Liver (tissue), 8 donors: ENCODE measurements at regions not wholly inside any gene's neighbourhood (a gene's known extent, or its start where the extent isn't known, plus 50 kb on each side); places are given as distances from the start of the nearest gene placed in this dataset.

ENCODE experiments used
- DNase-seq: peaks from one replicate; pipeline ENCODE4 v3.0.0-alpha.2; 2017; ENCODE audit warnings: low spot score
- H3K27ac ChIP-seq, 2 donors: one replicate each; pipeline ENCODE4 v1.7.0; 2013; ENCODE audit warnings: inconsistent platforms in 2 of 2, low read length in 2 of 2, control low read depth in 1 of 2, low read depth in 1 of 2, mild to moderate bottlenecking in 1 of 2
- H3K27me3 ChIP-seq, 4 donors: one replicate each; pipeline versions ENCODE4 v1.6.1 to v1.7.0; 2013; ENCODE audit warnings: low read length in 3 of 4, inconsistent platforms in 1 of 4, mild to moderate bottlenecking in 1 of 4, moderate library complexity in 1 of 4; ENCODE audit not compliant: control insufficient read depth in 4 of 4, insufficient read depth in 4 of 4
- H3K36me3 ChIP-seq, 4 donors: one replicate each; pipeline versions ENCODE4 v1.6.1 to v1.7.0; 2013; ENCODE audit warnings: low read length in 3 of 4, mild to moderate bottlenecking in 3 of 4, low read depth in 1 of 4, moderate library complexity in 1 of 4; ENCODE audit not compliant: control insufficient read depth in 4 of 4, insufficient read depth in 3 of 4
- H3K4me1 ChIP-seq, 4 donors: one replicate each; pipeline versions ENCODE4 v1.6.1 to v1.7.0; 2013; ENCODE audit warnings: low read length in 3 of 4, mild to moderate bottlenecking in 3 of 4, moderate library complexity in 1 of 4; ENCODE audit not compliant: control insufficient read depth in 4 of 4, insufficient read depth in 4 of 4
- H3K4me3 ChIP-seq, 3 donors: one replicate each; pipeline versions ENCODE4 v1.6.1 to v1.7.0; 2013; ENCODE audit warnings: low read length in 3 of 3, control low read depth in 1 of 3, low read depth in 1 of 3, mild to moderate bottlenecking in 1 of 3
- H3K9ac ChIP-seq, 2 donors: one replicate each; pipeline ENCODE4 v1.7.0; 2013; ENCODE audit warnings: low read length in 2 of 2, mild to moderate bottlenecking in 2 of 2, moderate library complexity in 2 of 2, control low read depth in 1 of 2, low read depth in 1 of 2
- H3K9me3 ChIP-seq, 4 donors: one replicate each; pipeline versions ENCODE4 v1.6.1 to v1.7.0; 2013; ENCODE audit warnings: low read length in 3 of 4; ENCODE audit not compliant: control insufficient read depth in 4 of 4
- CTCF ChIP-seq: fragments of 150-350 bp; IDR thresholded peaks from 2 replicates; pipeline ENCODE4 v1.5.1; 2017; ENCODE audit warnings: improper control_type of control experiment, low read depth, low read length; ENCODE audit not compliant: missing input control
- EGR1 ChIP-seq, 2 donors: IDR thresholded peaks; 2 replicates each; pipeline ENCODE4 v1.6.1; 2016 to 2018; ENCODE audit warnings: antibody characterized with exemption in 2 of 2, low read depth in 2 of 2
- FOXA1 ChIP-seq: IDR thresholded peaks from 2 replicates; pipeline ENCODE4 v1.6.1; 2016; ENCODE audit warnings: antibody characterized with exemption
- FOXA2 ChIP-seq: IDR thresholded peaks from 2 replicates; pipeline ENCODE4 v1.6.1; 2016; ENCODE audit warnings: antibody characterized with exemption
- GABPA ChIP-seq, 2 donors: IDR thresholded peaks in 1 of 2; conservative IDR thresholded peaks in 1 of 2; 2 replicates each; pipeline ENCODE4 v1.6.1; 2016; ENCODE audit warnings: antibody characterized with exemption in 2 of 2, mild to moderate bottlenecking in 1 of 2, moderate library complexity in 1 of 2
- HNF4A ChIP-seq, 2 donors: conservative IDR thresholded peaks; 2 replicates each; pipeline ENCODE4 v1.6.1; 2016; ENCODE audit warnings: antibody characterized with exemption in 2 of 2, mild to moderate bottlenecking in 2 of 2
- HNF4G ChIP-seq: IDR thresholded peaks from 2 replicates; pipeline ENCODE4 v1.6.1; 2016; ENCODE audit warnings: antibody characterized with exemption
- JUND ChIP-seq, 2 donors: IDR thresholded peaks; 2 replicates each; pipeline ENCODE4 v1.6.1; 2016; ENCODE audit warnings: antibody characterized with exemption in 2 of 2
- NR2F2 ChIP-seq: IDR thresholded peaks from 2 replicates; pipeline ENCODE4 v1.6.1; 2016; ENCODE audit warnings: antibody characterized with exemption
- RAD21 ChIP-seq, 2 donors: IDR thresholded peaks; 2 replicates each; pipeline ENCODE4 v1.6.1; 2016; ENCODE audit warnings: antibody characterized with exemption in 2 of 2, mild to moderate bottlenecking in 2 of 2
- RXRA ChIP-seq, 2 donors: IDR thresholded peaks; 2 replicates each; pipeline ENCODE4 v1.6.1; 2017 to 2018; ENCODE audit warnings: antibody characterized with exemption in 2 of 2, mild to moderate bottlenecking in 1 of 2
- SP1 ChIP-seq: IDR thresholded peaks from 2 replicates; pipeline ENCODE4 v1.6.1; 2018; ENCODE audit warnings: antibody characterized with exemption, mild to moderate bottlenecking
- TAF1 ChIP-seq: conservative IDR thresholded peaks from 2 replicates; pipeline ENCODE4 v1.6.1; 2016; ENCODE audit warnings: antibody characterized with exemption, mild to moderate bottlenecking
- YY1 ChIP-seq: IDR thresholded peaks from 2 replicates; pipeline ENCODE4 v1.6.1; 2016; ENCODE audit warnings: antibody characterized with exemption, mild to moderate bottlenecking
- ZBTB33 ChIP-seq: IDR thresholded peaks from 2 replicates; pipeline ENCODE4 v1.6.1; 2016; ENCODE audit warnings: antibody characterized with exemption
- WGBS: extraction: QIAGEN DNeasy Blood & Tissue Kit; methylation state at CpG from one replicate; pipeline ENCODE4 v1.1.7; 2013; 5-methylcytosine and 5-hydroxymethylcytosine counted together
- TF ChIP-seq, protein P1 (sequence below): IDR thresholded peaks from 2 replicates; pipeline ENCODE4 v1.6.1; 2016; ENCODE audit warnings: antibody characterized with exemption
- TF ChIP-seq, protein P2 (sequence below): IDR thresholded peaks from 2 replicates; pipeline ENCODE4 v1.6.1; 2016; ENCODE audit warnings: antibody characterized with exemption
- TF ChIP-seq, protein P3 (sequence below): IDR thresholded peaks from 2 replicates; pipeline ENCODE4 v1.6.1; 2016; ENCODE audit warnings: antibody characterized with exemption, mild to moderate bottlenecking
- donor health status: healthy.
- donor health status: healthy.
- donor health status: healthy.
- donor health status: healthy.
- donor health status: healthy.

DNA sequence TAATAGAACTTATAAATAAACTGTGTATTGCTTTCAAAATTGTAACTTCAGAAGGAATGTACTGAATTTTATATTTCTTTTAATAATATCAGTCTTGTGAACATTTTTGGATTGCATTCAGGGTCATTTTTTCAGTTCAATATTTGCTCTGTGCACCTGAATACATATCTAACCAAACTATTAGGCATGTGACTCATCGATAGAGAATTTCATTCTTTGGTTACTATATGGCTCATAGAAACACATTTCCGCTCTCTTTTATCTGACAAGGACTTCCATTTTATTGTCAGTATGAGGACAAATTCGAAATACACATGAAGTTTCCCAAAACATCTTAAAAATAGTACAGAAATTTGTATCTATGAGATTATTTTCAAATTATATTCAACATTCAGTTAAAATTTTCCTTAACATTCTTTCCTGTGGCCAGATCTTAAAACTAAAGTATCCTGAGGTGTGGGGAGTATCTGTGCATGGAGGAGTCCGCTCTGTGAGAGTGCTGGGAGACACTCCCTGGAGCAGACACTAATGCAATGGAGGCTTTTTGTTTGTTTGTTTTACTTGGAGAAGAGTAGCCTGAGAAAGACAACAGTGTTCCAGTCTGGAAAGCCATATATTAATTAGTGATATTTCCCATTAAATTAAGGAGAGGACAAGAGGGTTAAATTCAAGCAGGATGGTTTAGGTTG is 483.6 kb downstream of the PCDH20 start:
- Histone ChIP-seq H3K4me1 (no peaks in the 10 kb centered on the region), H3K27ac (no peak overlapping the region), H3K27me3 (peaks cover 0 to 5% (median 1%) of the 10 kb centered on the region in 4 donors), H3K9me3 (no peaks in the 10 kb centered on the region), H3K4me3 (no peak overlapping the region), H3K9ac (no peak overlapping the region), H3K36me3 (no peaks in the 10 kb centered on the region)
- TF ChIP-seq NR2F2 (no peak), HNF4G (no peak), TAF1 (no peak)
- 67% methylated on average over 4 of the region's 4 CpGs for WGBS
- DNase-seq = no peak

DNA sequence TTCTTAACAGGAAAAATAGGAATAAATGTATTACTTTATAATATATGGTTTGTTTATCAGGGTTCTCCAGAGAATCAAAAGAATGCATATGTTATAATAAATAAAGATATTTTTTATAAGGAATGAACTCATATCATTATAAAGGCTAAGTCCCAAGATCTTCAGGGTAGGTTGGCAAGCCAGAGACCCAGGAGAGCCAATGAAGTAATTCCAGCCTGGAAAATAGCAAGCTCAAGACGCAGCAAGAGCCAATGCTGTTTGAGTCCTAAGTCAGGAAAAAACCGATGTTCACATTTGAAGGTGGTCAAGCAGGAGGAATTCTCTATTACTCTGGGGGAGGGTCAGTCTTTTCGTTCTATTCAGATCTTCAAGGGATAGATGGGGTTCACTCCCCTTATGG is 490.0 kb downstream of the PCDH20 start:
- H3K36me3 ChIP-seq = no peaks in the 10 kb centered on the region
- H3K4me3 ChIP-seq = no peak overlapping the region
- 77% methylated on average over 3 of the region's 3 CpGs for WGBS
- DNase-seq = no peak
- H3K27me3 ChIP-seq = peaks cover 0 to 3% (median 1%) of the 10 kb centered on the region in 4 donors
- TF ChIP-seq FOXA1 = no peak
- TF ChIP-seq ZBTB33 = no peak
- no peak for TF ChIP-seq RXRA (IDR thresholded peaks at IDR 0.05)
- no peak for TF ChIP-seq FOXA2
- H3K27ac ChIP-seq = no peak overlapping the region
- no peaks in the 10 kb centered on the region for H3K9me3 ChIP-seq
- H3K9ac ChIP-seq = no peak overlapping the region
- no peaks in the 10 kb centered on the region for H3K4me1 ChIP-seq

DNA sequence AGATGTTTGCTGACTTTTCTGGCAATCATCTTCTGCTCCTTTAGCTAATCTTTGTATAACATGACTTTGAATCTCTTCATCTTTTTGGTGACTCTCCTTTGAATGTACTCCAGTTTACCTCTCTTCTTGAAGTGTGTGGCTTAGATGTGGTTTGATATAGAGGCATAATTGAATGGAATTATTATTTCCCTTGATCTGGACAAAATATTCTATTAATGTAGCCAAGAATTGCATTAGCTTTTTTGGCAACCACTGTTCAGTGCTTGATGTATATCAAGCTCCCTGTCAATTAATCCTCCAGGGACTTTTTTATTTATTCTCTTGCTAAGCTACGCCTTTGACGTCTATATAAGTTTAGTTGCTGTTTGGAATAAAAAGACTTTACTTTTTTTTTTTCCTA is 490.8 kb downstream of the PCDH20 start:
- Histone ChIP-seq H3K9me3 (no peaks in the 10 kb centered on the region), H3K4me3 (no peak overlapping the region), H3K9ac (no peak overlapping the region), H3K27ac (no peak overlapping the region), H3K4me1 (no peaks in the 10 kb centered on the region), H3K27me3 (peaks cover 0 to 3% (median 0%) of the 10 kb centered on the region in 4 donors), H3K36me3 (no peaks in the 10 kb centered on the region)
- 80% methylated on average over 2 of the region's 2 CpGs for WGBS
- TF ChIP-seq GABPA (IDR thresholded peaks at IDR 0.05 in 1 of 2, conservative IDR thresholded peaks at IDR 0.05 in 1 of 2) = no peak
- no peak for TF ChIP-seq HNF4G
- no peak for TF ChIP-seq JUND (IDR thresholded peaks at IDR 0.05)
- TF ChIP-seq HNF4A (conservative IDR thresholded peaks at IDR 0.05) = no peak
- no peak for TF ChIP-seq CTCF
- no peak for TF ChIP-seq ZBTB33
- no peak for TF ChIP-seq FOXA1
- no peak for TF ChIP-seq SP1
- TF ChIP-seq, protein P1, sequence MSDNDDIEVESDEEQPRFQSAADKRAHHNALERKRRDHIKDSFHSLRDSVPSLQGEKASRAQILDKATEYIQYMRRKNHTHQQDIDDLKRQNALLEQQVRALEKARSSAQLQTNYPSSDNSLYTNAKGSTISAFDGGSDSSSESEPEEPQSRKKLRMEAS = no peak
- TF ChIP-seq, protein P2, sequence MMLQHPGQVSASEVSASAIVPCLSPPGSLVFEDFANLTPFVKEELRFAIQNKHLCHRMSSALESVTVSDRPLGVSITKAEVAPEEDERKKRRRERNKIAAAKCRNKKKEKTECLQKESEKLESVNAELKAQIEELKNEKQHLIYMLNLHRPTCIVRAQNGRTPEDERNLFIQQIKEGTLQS = no peak
- no peak for TF ChIP-seq RXRA (IDR thresholded peaks at IDR 0.05)
- no peak for TF ChIP-seq TAF1
- TF ChIP-seq, protein P3, sequence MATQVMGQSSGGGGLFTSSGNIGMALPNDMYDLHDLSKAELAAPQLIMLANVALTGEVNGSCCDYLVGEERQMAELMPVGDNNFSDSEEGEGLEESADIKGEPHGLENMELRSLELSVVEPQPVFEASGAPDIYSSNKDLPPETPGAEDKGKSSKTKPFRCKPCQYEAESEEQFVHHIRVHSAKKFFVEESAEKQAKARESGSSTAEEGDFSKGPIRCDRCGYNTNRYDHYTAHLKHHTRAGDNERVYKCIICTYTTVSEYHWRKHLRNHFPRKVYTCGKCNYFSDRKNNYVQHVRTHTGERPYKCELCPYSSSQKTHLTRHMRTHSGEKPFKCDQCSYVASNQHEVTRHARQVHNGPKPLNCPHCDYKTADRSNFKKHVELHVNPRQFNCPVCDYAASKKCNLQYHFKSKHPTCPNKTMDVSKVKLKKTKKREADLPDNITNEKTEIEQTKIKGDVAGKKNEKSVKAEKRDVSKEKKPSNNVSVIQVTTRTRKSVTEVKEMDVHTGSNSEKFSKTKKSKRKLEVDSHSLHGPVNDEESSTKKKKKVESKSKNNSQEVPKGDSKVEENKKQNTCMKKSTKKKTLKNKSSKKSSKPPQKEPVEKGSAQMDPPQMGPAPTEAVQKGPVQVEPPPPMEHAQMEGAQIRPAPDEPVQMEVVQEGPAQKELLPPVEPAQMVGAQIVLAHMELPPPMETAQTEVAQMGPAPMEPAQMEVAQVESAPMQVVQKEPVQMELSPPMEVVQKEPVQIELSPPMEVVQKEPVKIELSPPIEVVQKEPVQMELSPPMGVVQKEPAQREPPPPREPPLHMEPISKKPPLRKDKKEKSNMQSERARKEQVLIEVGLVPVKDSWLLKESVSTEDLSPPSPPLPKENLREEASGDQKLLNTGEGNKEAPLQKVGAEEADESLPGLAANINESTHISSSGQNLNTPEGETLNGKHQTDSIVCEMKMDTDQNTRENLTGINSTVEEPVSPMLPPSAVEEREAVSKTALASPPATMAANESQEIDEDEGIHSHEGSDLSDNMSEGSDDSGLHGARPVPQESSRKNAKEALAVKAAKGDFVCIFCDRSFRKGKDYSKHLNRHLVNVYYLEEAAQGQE = no peak
- no peak for TF ChIP-seq NR2F2
- TF ChIP-seq EGR1 (IDR thresholded peaks at IDR 0.05; ENCODE audit: low read depth in 2 of 2) = no peak
- TF ChIP-seq YY1 = no peak
- no peak for TF ChIP-seq RAD21 (IDR thresholded peaks at IDR 0.05)
- TF ChIP-seq FOXA2 = no peak
- DNase-seq = no peak
